Loucy (cell line): ENCODE measurements at regions not wholly inside any gene's neighbourhood (a gene's known extent, or its start where the extent isn't known, plus 50 kb on each side); places are given as distances from the start of the nearest gene placed in this dataset.

ENCODE experiments used
- H2AFZ ChIP-seq: fragments of 200-600 bp; sonication (generic); 2 replicates; pipeline ENCODE4 v1.6.0; 2016; ENCODE audit warnings: antibody characterized with exemption, mild to moderate bottlenecking, low read length, moderate library complexity
- H3F3A ChIP-seq: fragments of 200-600 bp; 2 replicates; pipeline ENCODE4 v1.6.0; 2016; ENCODE audit warnings: antibody characterized with exemption, low read depth, mild to moderate bottlenecking
- H3K27me3 ChIP-seq: fragments of 200-600 bp; sonication (generic); 2 replicates; pipeline ENCODE4 v1.6.1; 2014; ENCODE audit warnings: low read length, mild to moderate bottlenecking; ENCODE audit not compliant: insufficient read depth, poor library complexity, severe bottlenecking
- H3K36me3 ChIP-seq: fragments of 200-600 bp; sonication (generic); 2 replicates; pipeline ENCODE4 v1.6.1; 2016; ENCODE audit warnings: low read length; ENCODE audit not compliant: insufficient read depth
- H3K4me1 ChIP-seq: fragments of 200-600 bp; sonication (generic); 2 replicates; pipeline ENCODE4 v1.5.1; 2014; ENCODE audit warnings: low read length, mild to moderate bottlenecking; ENCODE audit not compliant: insufficient read depth, poor library complexity, severe bottlenecking
- H3K4me2 ChIP-seq: fragments of 200-600 bp; sonication (generic); 2 replicates; pipeline ENCODE4 v1.6.0; 2014; ENCODE audit warnings: antibody characterized with exemption, low read length, low read depth, mild to moderate bottlenecking; ENCODE audit not compliant: poor library complexity, severe bottlenecking
- H3K4me3 ChIP-seq: fragments of 200-600 bp; sonication (generic); 2 replicates; pipeline ENCODE4 v1.5.1; 2014; ENCODE audit warnings: low read length, mild to moderate bottlenecking, mixed read lengths; ENCODE audit not compliant: poor library complexity, severe bottlenecking
- H3K79me2 ChIP-seq: fragments of 200-600 bp; sonication (generic); 2 replicates; pipeline ENCODE4 v1.6.1; 2014; ENCODE audit warnings: low read length; ENCODE audit not compliant: insufficient read depth
- H3K9ac ChIP-seq: fragments of 200-600 bp; sonication (generic); 2 replicates; pipeline ENCODE4 v1.6.0; 2014; ENCODE audit warnings: mild to moderate bottlenecking, low read depth, low read length, moderate library complexity; ENCODE audit not compliant: poor library complexity, severe bottlenecking
- H3K9me2 ChIP-seq: fragments of 200-600 bp; sonication (generic); replicated peaks from 2 replicates; pipeline ENCODE4 v1.6.1; 2016; ENCODE audit warnings: low read depth, low read length, mixed read lengths
- H3K9me3 ChIP-seq: fragments of 200-600 bp; sonication (generic); 2 replicates; pipeline ENCODE4 v1.6.1; 2014; ENCODE audit warnings: mild to moderate bottlenecking, antibody characterized with exemption, low read length, low read depth; ENCODE audit not compliant: insufficient read depth
- H4K20me1 ChIP-seq: fragments of 200-600 bp; sonication (generic); 2 replicates; pipeline ENCODE4 v1.6.0; 2014; ENCODE audit warnings: antibody characterized with exemption, low read length, mild to moderate bottlenecking; ENCODE audit not compliant: insufficient read depth, poor library complexity, severe bottlenecking
- EZH2phosphoT487 ChIP-seq: fragments of 200-600 bp; IDR thresholded peaks from 2 replicates; pipeline ENCODE4 v1.6.1; 2018; ENCODE audit warnings: antibody characterized with exemption, mild to moderate bottlenecking, moderate library complexity, borderline replicate concordance
- TF ChIP-seq, protein P1 (sequence below): fragments of 200-600 bp; sonication (generic); conservative IDR thresholded peaks from 2 replicates; pipeline ENCODE4 v1.5.1; 2014; ENCODE audit warnings: mild to moderate bottlenecking, antibody characterized with exemption, low read length

DNA sequence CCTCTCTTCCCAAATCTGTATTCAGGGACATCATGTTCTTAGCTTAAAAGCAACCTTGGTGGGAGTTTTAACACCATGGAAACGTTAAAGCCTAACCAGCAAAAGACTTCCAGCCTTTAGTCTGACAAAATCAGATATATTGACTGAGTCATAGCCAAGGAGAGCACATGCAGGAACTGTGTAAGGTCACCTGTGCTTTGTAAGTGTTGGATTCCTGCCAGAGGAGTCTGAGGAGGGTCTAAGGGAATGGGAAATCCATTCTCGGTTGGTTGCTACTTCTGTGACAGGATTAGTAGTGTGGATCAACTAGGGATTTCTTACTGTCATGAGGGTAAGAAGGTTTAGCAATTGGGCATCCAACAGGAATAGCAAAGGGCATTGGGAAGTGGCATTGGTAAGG lies 142.0 kb upstream of the CHD1 start:
- Histone ChIP-seq H2AFZ (no peak overlapping the region), H3K36me3 (no peaks in the 10 kb centered on the region), H3K9me3 (no peaks in the 10 kb centered on the region), H3K27me3 (no peaks in the 10 kb centered on the region), H3K4me1 (no peaks in the 10 kb centered on the region), H3K4me3 (no peak overlapping the region), H3K79me2 (no peaks in the 10 kb centered on the region), H3K9ac (no peak overlapping the region), H3F3A (no peaks in the 10 kb centered on the region), H3K4me2 (no peak overlapping the region), H3K9me2 (no peaks in the 10 kb centered on the region), H4K20me1 (no peaks in the 10 kb centered on the region)
- TF ChIP-seq, protein P1, sequence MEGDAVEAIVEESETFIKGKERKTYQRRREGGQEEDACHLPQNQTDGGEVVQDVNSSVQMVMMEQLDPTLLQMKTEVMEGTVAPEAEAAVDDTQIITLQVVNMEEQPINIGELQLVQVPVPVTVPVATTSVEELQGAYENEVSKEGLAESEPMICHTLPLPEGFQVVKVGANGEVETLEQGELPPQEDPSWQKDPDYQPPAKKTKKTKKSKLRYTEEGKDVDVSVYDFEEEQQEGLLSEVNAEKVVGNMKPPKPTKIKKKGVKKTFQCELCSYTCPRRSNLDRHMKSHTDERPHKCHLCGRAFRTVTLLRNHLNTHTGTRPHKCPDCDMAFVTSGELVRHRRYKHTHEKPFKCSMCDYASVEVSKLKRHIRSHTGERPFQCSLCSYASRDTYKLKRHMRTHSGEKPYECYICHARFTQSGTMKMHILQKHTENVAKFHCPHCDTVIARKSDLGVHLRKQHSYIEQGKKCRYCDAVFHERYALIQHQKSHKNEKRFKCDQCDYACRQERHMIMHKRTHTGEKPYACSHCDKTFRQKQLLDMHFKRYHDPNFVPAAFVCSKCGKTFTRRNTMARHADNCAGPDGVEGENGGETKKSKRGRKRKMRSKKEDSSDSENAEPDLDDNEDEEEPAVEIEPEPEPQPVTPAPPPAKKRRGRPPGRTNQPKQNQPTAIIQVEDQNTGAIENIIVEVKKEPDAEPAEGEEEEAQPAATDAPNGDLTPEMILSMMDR = no peak
- TF ChIP-seq EZH2phosphoT487 = no peak

DNA sequence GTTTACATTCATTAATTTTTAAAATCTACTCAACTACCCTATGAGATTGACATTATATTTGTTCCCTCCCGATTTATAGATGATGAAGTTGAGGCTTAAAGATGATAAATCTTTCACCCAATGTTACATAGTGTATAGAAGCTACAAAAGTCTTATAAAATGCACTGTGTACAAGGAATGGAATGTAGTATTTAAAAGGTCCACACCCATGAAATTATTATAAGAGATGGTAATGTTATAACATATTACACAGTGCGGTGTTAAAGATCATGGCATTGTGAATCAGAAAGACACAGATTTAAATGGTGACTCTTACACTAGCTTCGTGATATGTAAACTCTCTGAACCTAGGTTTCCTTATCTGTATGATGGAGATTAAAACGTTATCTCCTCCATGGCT lies 141.6 kb upstream of the CHD1 start:
- Histone ChIP-seq H3K9ac (no peak overlapping the region), H3K4me1 (no peaks in the 10 kb centered on the region), H3K36me3 (no peaks in the 10 kb centered on the region), H3K79me2 (no peaks in the 10 kb centered on the region), H3K4me2 (no peak overlapping the region), H4K20me1 (no peaks in the 10 kb centered on the region), H3K9me3 (no peaks in the 10 kb centered on the region), H3K4me3 (no peak overlapping the region), H3F3A (no peaks in the 10 kb centered on the region), H3K27me3 (no peaks in the 10 kb centered on the region), H3K9me2 (no peaks in the 10 kb centered on the region), H2AFZ (no peak overlapping the region)
- TF ChIP-seq, protein P1 = no peak
- no peak for TF ChIP-seq EZH2phosphoT487

DNA sequence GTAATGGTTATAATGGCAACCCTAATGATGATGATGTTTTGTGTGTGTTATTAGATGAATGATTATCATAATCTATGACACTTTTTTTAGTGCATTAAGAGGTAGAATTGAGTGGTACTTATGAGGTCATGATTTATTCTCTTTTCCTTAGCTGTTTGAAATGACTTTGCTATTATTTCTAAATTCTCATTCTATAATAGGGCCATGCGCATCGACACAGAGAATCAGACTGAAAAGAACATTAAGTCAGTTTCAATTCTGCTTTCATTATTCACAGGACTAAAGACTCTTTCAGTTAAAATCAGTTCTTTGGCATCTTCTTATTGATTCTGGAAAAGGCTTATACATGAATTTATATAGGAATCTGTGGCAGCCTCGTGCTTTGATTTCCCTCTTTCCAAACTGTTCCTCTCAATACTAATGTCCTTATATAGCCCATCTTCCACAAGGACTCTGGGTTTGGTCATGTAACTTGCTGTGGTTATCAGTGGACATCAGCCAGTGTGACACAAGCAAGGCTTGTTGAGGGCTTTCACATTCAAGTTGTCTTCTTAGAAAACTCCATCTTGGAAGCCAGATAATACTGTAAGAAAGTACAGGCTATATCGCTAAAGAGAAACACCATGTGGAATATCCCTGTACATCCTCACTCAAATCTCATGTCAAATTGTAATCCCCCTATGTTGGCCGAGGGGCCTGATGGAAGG lies 140.3 kb upstream of the CHD1 start:
- H3K4me2 ChIP-seq = no peak overlapping the region
- no peak overlapping the region for H2AFZ ChIP-seq
- no peaks in the 10 kb centered on the region for H3K36me3 ChIP-seq
- H3K27me3 ChIP-seq = no peaks in the 10 kb centered on the region
- H3K9me2 ChIP-seq = no peaks in the 10 kb centered on the region
- H4K20me1 ChIP-seq = no peaks in the 10 kb centered on the region
- no peaks in the 10 kb centered on the region for H3K79me2 ChIP-seq
- H3K4me3 ChIP-seq = no peak overlapping the region
- no peaks in the 10 kb centered on the region for H3K4me1 ChIP-seq
- no peak overlapping the region for H3K9ac ChIP-seq
- no peaks in the 10 kb centered on the region for H3F3A ChIP-seq
- no peaks in the 10 kb centered on the region for H3K9me3 ChIP-seq
- TF ChIP-seq EZH2phosphoT487 = no peak
- TF ChIP-seq, protein P1 = no peak
